A673 (cell line): ENCODE measurements at regions not wholly inside any gene's neighbourhood (a gene's known extent, or its start where the extent isn't known, plus 50 kb on each side); places are given as distances from the start of the nearest gene placed in this dataset.

Experiments used
- BruUV-seq: library from RNA; stranded (reverse); fragments of 400-500 nt; replicated peaks from 2 replicates; lab custom pipeline; 2021; lab: Mats Ljungman, UMichigan
- CTCF ChIA-PET: fragments of 300-600 bp; sonication (Branson Sonifier 250); formaldehyde crosslinking; loops from one replicate; lab custom pipeline; 2022; ENCODE audit warnings: antibody characterized with exemption; lab: Charles Lee
- POLR2A ChIA-PET: fragments of 300-600 bp; sonication (Branson Sonifier 250); formaldehyde crosslinking; loops from one replicate; lab custom pipeline; 2022; ENCODE audit warnings: antibody characterized with exemption; ENCODE audit not compliant: low non-redundant PET; lab: Charles Lee
- DNase-seq: peaks from one replicate; pipeline ENCODE4 v3.0.0-alpha.2; 2015; ENCODE audit warnings: low spot score
- H3K27ac ChIP-seq: fragments of 200-600 bp; sonication (generic); 2 replicates; pipeline ENCODE4 v1.5.1; 2016; ENCODE audit warnings: mixed run types, low read depth, mild to moderate bottlenecking, mixed read lengths, antibody characterized with exemption, low read length; ENCODE audit not compliant: poor library complexity, severe bottlenecking
- H3K27me3 ChIP-seq: fragments of 200-600 bp; sonication (generic); replicated peaks from 2 replicates; pipeline ENCODE4 v1.6.1; 2017; ENCODE audit warnings: mixed run types, low read depth, mild to moderate bottlenecking, mixed read lengths, antibody characterized with exemption, low read length; ENCODE audit not compliant: insufficient read depth, poor library complexity
- H3K36me3 ChIP-seq: fragments of 200-600 bp; sonication (generic); 2 replicates; pipeline ENCODE4 v1.6.1; 2016; ENCODE audit warnings: mixed run types, mild to moderate bottlenecking, mixed read lengths, antibody characterized with exemption, low read length; ENCODE audit not compliant: insufficient read depth, poor library complexity, severe bottlenecking
- H3K4me1 ChIP-seq: fragments of 200-600 bp; sonication (generic); 2 replicates; pipeline ENCODE4 v1.6.1; 2017; ENCODE audit warnings: mixed run types, mild to moderate bottlenecking, mixed read lengths, antibody characterized with exemption, low read length; ENCODE audit not compliant: insufficient read depth, poor library complexity, severe bottlenecking
- H3K4me3 ChIP-seq: fragments of 200-600 bp; sonication (generic); 2 replicates; pipeline ENCODE4 v1.5.1; 2016; ENCODE audit warnings: low read depth, mixed run types, mild to moderate bottlenecking, mixed read lengths, low read length; ENCODE audit not compliant: poor library complexity, severe bottlenecking
- H3K9me3 ChIP-seq: fragments of 200-600 bp; sonication (generic); 2 replicates; pipeline ENCODE4 v1.6.1; 2016; ENCODE audit warnings: mixed run types, low read depth, mild to moderate bottlenecking, mixed read lengths, antibody characterized with exemption, low read length; ENCODE audit not compliant: poor library complexity, severe bottlenecking
- EZH2 ChIP-seq: fragments of 200-600 bp; sonication (generic); IDR thresholded peaks from 2 replicates; pipeline ENCODE4 v1.6.1; 2017; ENCODE audit warnings: borderline replicate concordance, low read depth, mild to moderate bottlenecking, mixed read lengths, antibody characterized with exemption, low read length; ENCODE audit not compliant: poor library complexity, severe bottlenecking
- intact Hi-C: fragments of 100-400 bp; cut with micrococcal nuclease; formaldehyde crosslinking; loops from one replicate; pipeline ENCODE4 v1.10.0; 2022; ENCODE audit not compliant: unreplicated experiment
- TF ChIP-seq, protein P1 (sequence below): fragments of 300-800, 200-600 bp; sonication (generic); conservative IDR thresholded peaks from 2 replicates; pipeline ENCODE4 v1.5.1; 2017; ENCODE audit warnings: low read depth, mild to moderate bottlenecking, antibody characterized with exemption, low read length, moderate library complexity, mixed read lengths

DNA sequence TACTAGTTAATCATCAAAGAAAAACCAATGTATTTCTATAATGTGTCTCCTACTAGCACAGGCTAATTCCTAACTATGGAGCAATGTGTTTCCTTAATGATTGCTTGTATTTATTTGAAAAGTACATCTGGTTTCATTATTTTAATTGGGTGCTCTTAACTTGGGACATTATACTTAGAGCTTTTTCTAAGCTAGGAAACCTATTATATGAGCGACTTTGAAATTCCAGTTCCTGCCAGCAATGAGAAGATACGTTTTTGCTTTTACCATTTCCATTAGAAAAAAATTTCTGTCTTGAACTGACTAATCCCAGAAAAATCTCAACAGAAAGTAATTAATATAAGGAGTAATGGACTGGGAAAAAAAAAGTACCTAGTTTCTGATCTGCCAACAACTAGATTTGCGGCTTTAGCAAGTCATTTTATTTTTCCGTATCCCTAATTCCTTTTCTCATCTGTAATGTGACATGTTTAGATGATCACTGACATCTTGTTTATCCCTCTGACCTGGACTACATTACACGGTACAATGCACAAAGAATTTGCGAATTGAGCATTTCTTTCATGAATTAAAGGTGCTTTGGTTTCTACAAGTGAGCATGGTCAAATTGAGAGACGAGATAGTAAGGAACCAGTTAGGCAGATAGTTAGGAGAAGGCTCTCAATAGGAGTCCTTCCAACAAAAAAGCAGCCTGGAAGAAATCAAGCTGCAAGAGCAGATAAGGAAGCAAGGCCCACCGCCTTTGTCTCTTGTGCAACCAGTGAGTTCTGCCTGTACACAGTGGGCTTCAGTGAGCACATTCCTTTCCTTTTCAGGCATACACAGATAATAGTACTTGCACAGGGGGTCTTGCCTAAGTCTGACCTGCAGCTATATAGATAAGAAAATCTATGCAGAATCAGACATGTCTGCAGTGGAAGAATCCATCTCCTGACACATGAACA, 1765.0 kb upstream of the FLRT2 start:
- DNase-seq = no peak
- CTCF ChIA-PET = no interaction called here
- no peaks in the 10 kb centered on the region for H3K36me3 ChIP-seq
- BruUV-seq = no TSS peak
- H3K27ac ChIP-seq = no peak overlapping the region
- H3K27me3 ChIP-seq = no peaks in the 10 kb centered on the region
- POLR2A ChIA-PET = no interaction called here
- H3K4me1 ChIP-seq = no peaks in the 10 kb centered on the region
- intact Hi-C loops = no loop called here
- H3K4me3 ChIP-seq = no peak overlapping the region
- TF ChIP-seq EZH2 = no peak
- TF ChIP-seq, protein P1, sequence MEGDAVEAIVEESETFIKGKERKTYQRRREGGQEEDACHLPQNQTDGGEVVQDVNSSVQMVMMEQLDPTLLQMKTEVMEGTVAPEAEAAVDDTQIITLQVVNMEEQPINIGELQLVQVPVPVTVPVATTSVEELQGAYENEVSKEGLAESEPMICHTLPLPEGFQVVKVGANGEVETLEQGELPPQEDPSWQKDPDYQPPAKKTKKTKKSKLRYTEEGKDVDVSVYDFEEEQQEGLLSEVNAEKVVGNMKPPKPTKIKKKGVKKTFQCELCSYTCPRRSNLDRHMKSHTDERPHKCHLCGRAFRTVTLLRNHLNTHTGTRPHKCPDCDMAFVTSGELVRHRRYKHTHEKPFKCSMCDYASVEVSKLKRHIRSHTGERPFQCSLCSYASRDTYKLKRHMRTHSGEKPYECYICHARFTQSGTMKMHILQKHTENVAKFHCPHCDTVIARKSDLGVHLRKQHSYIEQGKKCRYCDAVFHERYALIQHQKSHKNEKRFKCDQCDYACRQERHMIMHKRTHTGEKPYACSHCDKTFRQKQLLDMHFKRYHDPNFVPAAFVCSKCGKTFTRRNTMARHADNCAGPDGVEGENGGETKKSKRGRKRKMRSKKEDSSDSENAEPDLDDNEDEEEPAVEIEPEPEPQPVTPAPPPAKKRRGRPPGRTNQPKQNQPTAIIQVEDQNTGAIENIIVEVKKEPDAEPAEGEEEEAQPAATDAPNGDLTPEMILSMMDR = no peak
- H3K9me3 ChIP-seq = no peaks in the 10 kb centered on the region

DNA sequence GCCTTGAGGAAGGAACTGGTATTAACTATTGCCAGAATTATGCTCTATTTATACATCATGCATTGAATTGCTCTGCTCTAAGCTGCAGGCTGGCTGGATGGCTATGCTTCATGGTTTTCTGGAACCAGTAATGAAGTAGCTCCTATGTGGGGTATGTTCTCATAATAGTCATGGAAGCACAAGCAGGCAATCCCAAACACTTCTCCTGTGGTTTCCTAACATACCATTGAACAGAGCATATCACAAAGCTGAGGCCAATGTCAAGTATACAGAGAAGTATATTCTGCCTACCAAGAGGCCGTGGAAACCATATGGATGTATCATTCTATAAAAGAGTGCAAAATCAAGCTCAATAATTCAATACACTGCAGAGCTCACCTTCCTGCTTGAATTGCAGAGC, 1752.4 kb upstream of the FLRT2 start:
- no peak for DNase-seq
- Histone ChIP-seq H3K27ac (no peak overlapping the region), H3K36me3 (no peaks in the 10 kb centered on the region), H3K4me3 (no peak overlapping the region), H3K27me3 (no peaks in the 10 kb centered on the region), H3K9me3 (no peaks in the 10 kb centered on the region), H3K4me1 (no peaks in the 10 kb centered on the region)
- intact Hi-C loops = no loop called here
- CTCF ChIA-PET = interaction anchor here (0.6 kb wide), 1 partner anchor 103 kb away, joined by 3 read pairs; no protein-coding TSS in a partner anchor
- no TSS peak for BruUV-seq
- POLR2A ChIA-PET = no interaction called here
- TF ChIP-seq, protein P1 = no peak
- TF ChIP-seq EZH2 = no peak

- intact Hi-C loops = no loop called here
- Histone ChIP-seq H3K27ac (no peak overlapping the region), H3K9me3 (no peaks in the 10 kb centered on the region), H3K4me1 (no peaks in the 10 kb centered on the region), H3K4me3 (no peak overlapping the region), H3K36me3 (no peaks in the 10 kb centered on the region), H3K27me3 (no peaks in the 10 kb centered on the region)
- ChIA-PET POLR2A (no interaction called here), CTCF (no interaction called here)
- no TSS peak for BruUV-seq
- TF ChIP-seq EZH2 = no peak
- TF ChIP-seq, protein P1 = no peak
- no peak for DNase-seq
Observed at GRCh38 chr14:83779266-83779665, 1750.7 kb upstream of the FLRT2 start.
